Ovary (tissue), 3 donors: ENCODE measurements at regions not wholly inside any gene's neighbourhood (a gene's known extent, or its start where the extent isn't known, plus 50 kb on each side); places are given as distances from the start of the nearest gene placed in this dataset.

Source experiments
- POLR2A ChIP-seq: fragments of 450-650 bp; IDR thresholded peaks from one replicate; pipeline ENCODE4 v1.6.1; 2017; ENCODE audit warnings: antibody characterized with exemption, mild to moderate bottlenecking, moderate library complexity
- TF ChIP-seq, protein P1 (sequence below), 3 donors: fragments of 450-650 bp in 2 of 3; fragments of 200-600 bp in 1 of 3; IDR thresholded peaks; one replicate each; pipeline versions ENCODE4 v1.5.1 to v1.8.0; 2016 to 2022; ENCODE audit warnings: antibody characterized with exemption in 3 of 3, mild to moderate bottlenecking in 1 of 3
- donor health status: DM: no; HTN: no; CAD: no.

DNA sequence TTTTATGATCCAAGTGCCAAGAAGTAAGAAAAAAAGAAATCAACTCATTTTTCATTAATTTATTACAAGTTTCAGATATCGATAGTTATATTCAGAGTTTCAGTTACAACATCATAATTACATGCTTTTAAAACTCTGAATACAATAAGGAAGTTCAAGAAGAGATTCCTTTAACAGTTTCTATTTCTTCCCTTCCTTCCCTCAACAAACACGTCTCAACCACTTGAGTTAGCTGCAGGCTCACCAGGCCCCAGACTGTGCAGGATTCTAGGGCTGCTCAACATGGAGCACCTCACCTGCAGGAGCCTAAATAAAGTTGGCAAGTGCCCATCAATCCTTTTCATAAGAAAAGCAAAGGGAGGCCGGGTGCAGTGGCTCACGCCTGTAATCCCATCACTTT is 79.2 kb upstream of the FNDC3B start:
- TF ChIP-seq, protein P1, sequence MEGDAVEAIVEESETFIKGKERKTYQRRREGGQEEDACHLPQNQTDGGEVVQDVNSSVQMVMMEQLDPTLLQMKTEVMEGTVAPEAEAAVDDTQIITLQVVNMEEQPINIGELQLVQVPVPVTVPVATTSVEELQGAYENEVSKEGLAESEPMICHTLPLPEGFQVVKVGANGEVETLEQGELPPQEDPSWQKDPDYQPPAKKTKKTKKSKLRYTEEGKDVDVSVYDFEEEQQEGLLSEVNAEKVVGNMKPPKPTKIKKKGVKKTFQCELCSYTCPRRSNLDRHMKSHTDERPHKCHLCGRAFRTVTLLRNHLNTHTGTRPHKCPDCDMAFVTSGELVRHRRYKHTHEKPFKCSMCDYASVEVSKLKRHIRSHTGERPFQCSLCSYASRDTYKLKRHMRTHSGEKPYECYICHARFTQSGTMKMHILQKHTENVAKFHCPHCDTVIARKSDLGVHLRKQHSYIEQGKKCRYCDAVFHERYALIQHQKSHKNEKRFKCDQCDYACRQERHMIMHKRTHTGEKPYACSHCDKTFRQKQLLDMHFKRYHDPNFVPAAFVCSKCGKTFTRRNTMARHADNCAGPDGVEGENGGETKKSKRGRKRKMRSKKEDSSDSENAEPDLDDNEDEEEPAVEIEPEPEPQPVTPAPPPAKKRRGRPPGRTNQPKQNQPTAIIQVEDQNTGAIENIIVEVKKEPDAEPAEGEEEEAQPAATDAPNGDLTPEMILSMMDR (IDR thresholded peaks at IDR 0.05): no peak
- TF ChIP-seq POLR2A: no peak
